OCI-LY3 (cell line): ENCODE measurements at regions not wholly inside any gene's neighbourhood (a gene's known extent, or its start where the extent isn't known, plus 50 kb on each side); places are given as distances from the start of the nearest gene placed in this dataset.
A peak's percentile ranks its signal among the peaks of the same experiment; 100 is the strongest.
"Not testable (repeated sequence)": the region's sequence is repeated elsewhere in the genome, so short reads cannot be mapped to it uniquely, and the experiment has no call there.

ENCODE experiments used
- H2AFZ ChIP-seq: fragments of 200-600, 300-600 bp; shearing (Covaris generic); 2 replicates; pipeline ENCODE4 v1.6.0; 2014; ENCODE audit warnings: antibody characterized with exemption, low read depth, low read length
- H3K27ac ChIP-seq: fragments of 200-600, 300-600 bp; sonication (generic); 2 replicates; pipeline ENCODE4 v1.5.1; 2014; ENCODE audit warnings: mild to moderate bottlenecking, low read length, moderate library complexity, mixed read lengths
- H3K27me3 ChIP-seq: fragments of 200-600, 300-600 bp; sonication (generic); 2 replicates; pipeline ENCODE4 v1.6.1; 2014; ENCODE audit warnings: low read depth, low read length, mixed read lengths
- H3K36me3 ChIP-seq: fragments of 200-600, 300-600 bp; sonication (generic); replicated peaks from 2 replicates; pipeline ENCODE3; 2014; ENCODE audit warnings: low read depth, low read length, mixed read lengths
- H3K4me1 ChIP-seq: fragments of 300-600, 200-600 bp; sonication (generic); 2 replicates; pipeline ENCODE4 v1.6.1; 2014; ENCODE audit warnings: low read length, mixed read lengths
- H3K4me2 ChIP-seq: fragments of 200-600, 300-600 bp; sonication (generic); 2 replicates; pipeline ENCODE4 v1.6.1; 2014; ENCODE audit warnings: low read length, mixed read lengths
- H3K4me3 ChIP-seq: fragments of 300-600, 200-600 bp; sonication (generic); 2 replicates; pipeline ENCODE4 v1.5.1; 2014; ENCODE audit warnings: antibody characterized with exemption, mild to moderate bottlenecking, low read length, moderate library complexity
- H3K79me2 ChIP-seq: fragments of 300-600, 200-600 bp; shearing (Covaris generic); 2 replicates; pipeline ENCODE4 v1.6.1; 2014; ENCODE audit warnings: mild to moderate bottlenecking, low read length, mixed read lengths
- H3K9ac ChIP-seq: fragments of 300-600, 200-600 bp; shearing (Covaris generic); 2 replicates; pipeline ENCODE4 v1.6.0; 2014; ENCODE audit warnings: mild to moderate bottlenecking, low read length, moderate library complexity
- H3K9me3 ChIP-seq: fragments of 200-600, 300-600 bp; shearing (Covaris generic); 2 replicates; pipeline ENCODE4 v1.6.1; 2014; ENCODE audit warnings: low read length, mixed read lengths; ENCODE audit not compliant: insufficient read depth
- H4K20me1 ChIP-seq: fragments of 200-600, 300-600 bp; sonication (generic); 2 replicates; pipeline ENCODE4 v1.6.1; 2016; ENCODE audit warnings: low read length, mixed read lengths; ENCODE audit not compliant: insufficient read depth
- EZH2phosphoT487 ChIP-seq: fragments of 200-600 bp; shearing (Covaris generic); IDR thresholded peaks from 2 replicates; pipeline ENCODE4 v1.6.1; 2018; ENCODE audit warnings: antibody characterized with exemption, mixed run types, low read depth
- TF ChIP-seq, protein P1 (sequence below): fragments of 200-600, 300-600 bp; sonication (generic); IDR thresholded peaks from 2 replicates; pipeline ENCODE4 v1.5.1; 2014; ENCODE audit warnings: antibody characterized with exemption, low read length, low read depth

DNA sequence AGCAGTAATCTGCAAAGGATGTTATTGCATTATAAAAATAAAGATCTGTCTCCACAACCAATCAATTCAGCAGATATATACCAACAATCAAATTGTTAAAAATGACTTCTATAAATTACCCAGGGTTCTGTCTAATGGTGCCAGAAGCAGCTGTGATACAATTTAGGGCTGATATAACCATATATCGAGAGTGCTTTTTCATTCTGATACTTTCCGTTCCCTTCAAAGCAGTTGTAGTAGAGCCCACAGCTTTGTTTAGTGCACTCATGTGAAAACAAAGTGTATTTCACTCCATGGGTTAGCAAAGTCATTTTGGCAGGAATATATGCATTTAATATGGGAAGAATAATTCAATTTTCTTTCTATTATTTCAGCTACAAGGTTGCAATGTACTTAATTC is 83.1 kb upstream of the CHCHD3 start:
- H3K27ac ChIP-seq: no peak overlapping the region

DNA sequence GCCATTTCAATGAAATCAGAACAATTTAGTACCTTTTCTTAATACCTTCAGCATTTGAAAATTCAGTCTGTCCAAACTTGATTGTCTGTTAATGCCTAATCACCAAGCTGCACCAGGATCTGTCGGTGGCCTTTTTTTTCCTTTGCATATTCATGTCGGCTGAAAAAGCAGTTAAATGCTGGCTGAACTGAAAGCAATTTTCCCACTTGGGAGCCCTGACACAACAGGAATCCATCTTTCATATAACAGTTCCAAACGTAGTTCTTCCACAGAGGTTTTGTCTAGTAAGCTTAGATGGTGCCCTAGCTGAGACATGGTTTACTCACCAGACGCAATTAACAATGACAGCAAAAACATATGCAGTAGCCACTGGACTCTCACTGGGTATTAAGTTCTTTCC is 83.6 kb upstream of the CHCHD3 start:
- H3K36me3 ChIP-seq: no peaks in the 10 kb centered on the region
- H3K4me3 ChIP-seq: peak overlapping the region; percentile 11
- no peaks in the 10 kb centered on the region for H3K9me3 ChIP-seq
- no peak overlapping the region for H3K9ac ChIP-seq
- H4K20me1 ChIP-seq: peaks cover 36% of the 10 kb centered on the region
- no peaks in the 10 kb centered on the region for H3K79me2 ChIP-seq
- H3K4me2 ChIP-seq: peak overlapping the region; percentile 68
- H3K4me1 ChIP-seq: peaks cover 20% of the 10 kb centered on the region
- TF ChIP-seq, protein P1, sequence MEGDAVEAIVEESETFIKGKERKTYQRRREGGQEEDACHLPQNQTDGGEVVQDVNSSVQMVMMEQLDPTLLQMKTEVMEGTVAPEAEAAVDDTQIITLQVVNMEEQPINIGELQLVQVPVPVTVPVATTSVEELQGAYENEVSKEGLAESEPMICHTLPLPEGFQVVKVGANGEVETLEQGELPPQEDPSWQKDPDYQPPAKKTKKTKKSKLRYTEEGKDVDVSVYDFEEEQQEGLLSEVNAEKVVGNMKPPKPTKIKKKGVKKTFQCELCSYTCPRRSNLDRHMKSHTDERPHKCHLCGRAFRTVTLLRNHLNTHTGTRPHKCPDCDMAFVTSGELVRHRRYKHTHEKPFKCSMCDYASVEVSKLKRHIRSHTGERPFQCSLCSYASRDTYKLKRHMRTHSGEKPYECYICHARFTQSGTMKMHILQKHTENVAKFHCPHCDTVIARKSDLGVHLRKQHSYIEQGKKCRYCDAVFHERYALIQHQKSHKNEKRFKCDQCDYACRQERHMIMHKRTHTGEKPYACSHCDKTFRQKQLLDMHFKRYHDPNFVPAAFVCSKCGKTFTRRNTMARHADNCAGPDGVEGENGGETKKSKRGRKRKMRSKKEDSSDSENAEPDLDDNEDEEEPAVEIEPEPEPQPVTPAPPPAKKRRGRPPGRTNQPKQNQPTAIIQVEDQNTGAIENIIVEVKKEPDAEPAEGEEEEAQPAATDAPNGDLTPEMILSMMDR: no peak
- TF ChIP-seq EZH2phosphoT487: no peak
- H2AFZ ChIP-seq: no peak overlapping the region
- peaks cover 67% of the 10 kb centered on the region for H3K27me3 ChIP-seq
- no peak overlapping the region for H3K27ac ChIP-seq

More for the DNA sequence above, 83.1 kb upstream of the CHCHD3 start:
- Histone ChIP-seq H3K4me2 (peak overlapping the region; percentile 68), H3K79me2 (no peaks in the 10 kb centered on the region), H3K9ac (no peak overlapping the region), H4K20me1 (peaks cover 39% of the 10 kb centered on the region), H3K27me3 (peaks cover 68% of the 10 kb centered on the region), H3K9me3 (no peaks in the 10 kb centered on the region), H3K4me3 (peak overlapping the region; percentile 18; the same call in 1 of the 2 replicates), H3K4me1 (peaks cover 20% of the 10 kb centered on the region), H3K36me3 (no peaks in the 10 kb centered on the region), H2AFZ (no peak overlapping the region)
- TF ChIP-seq, protein P1: no peak
- peak; percentile 79 for TF ChIP-seq EZH2phosphoT487

DNA sequence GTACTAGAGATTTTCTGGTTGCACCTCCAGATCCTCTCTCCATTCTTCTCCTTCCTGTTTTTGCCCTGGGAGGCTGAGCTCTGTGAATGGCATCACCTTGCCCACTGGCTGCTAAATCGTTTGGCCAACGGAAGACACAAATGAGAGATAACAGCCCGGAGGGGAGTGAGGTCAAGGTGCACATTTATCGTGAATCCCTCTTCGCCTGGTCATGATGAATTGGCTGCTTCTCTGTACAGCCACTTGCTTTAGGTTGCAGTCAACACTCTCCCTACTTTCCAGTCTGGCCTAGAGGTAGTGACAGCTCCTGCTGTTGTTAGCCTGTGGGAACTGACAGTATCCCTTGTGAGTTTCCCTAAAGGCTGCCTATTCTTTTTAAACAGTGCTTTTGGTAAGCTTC is 85.4 kb upstream of the CHCHD3 start:
- H3K4me3 ChIP-seq: no peak overlapping the region
- no peaks in the 10 kb centered on the region for H3K79me2 ChIP-seq
- H3K9ac ChIP-seq: no peak overlapping the region

DNA sequence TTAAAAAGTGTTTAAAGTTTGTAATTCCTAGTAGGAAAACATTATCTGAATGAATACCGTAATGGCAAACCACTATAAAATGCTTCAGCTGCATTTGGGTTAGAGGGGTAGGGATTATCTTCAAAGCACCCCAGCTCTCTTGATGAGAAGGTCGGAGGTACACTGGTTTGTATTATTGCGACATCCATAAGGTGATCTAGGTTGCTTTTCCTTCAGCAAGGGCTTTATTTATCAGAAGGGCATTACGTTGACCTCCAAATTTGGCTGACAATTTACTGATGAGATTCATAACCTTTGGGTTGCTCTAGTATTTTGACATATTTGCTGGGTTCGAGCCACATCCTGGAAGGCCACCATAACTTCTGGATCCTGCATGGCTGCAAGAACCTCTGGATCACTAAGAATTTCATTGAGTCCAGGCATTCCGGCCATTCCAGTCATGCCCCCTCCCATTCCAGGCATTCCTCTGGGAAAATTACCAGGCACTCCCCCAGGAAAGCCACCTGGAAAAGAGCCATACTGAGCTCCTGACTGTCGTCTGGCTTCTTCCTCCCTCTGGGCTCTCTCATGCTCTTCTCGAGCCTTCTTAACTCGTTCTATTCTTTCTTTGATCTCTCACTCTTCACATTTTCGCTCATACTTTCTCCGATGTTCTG is 83.6 kb upstream of the EXOC4 start:
- H3K36me3 ChIP-seq, H3K79me2 ChIP-seq, H3K9me3 ChIP-seq, H3K9ac ChIP-seq, H3K4me3 ChIP-seq, H3K4me2 ChIP-seq, H3K27ac ChIP-seq, H2AFZ ChIP-seq: not testable (repeated sequence)
- H4K20me1 ChIP-seq: peaks cover 26% of the 10 kb centered on the region
- peaks cover 18% of the 10 kb centered on the region for H3K4me1 ChIP-seq
- peaks cover 72% of the 10 kb centered on the region for H3K27me3 ChIP-seq

More for the DNA sequence above, 85.4 kb upstream of the CHCHD3 start:
- no peaks in the 10 kb centered on the region for H3K9me3 ChIP-seq
- H4K20me1 ChIP-seq: peaks cover 34% of the 10 kb centered on the region
- H3K4me1 ChIP-seq: peaks cover 20% of the 10 kb centered on the region
- TF ChIP-seq EZH2phosphoT487: no peak
- TF ChIP-seq, protein P1: no peak
- H3K4me2 ChIP-seq: no peak overlapping the region
- no peak overlapping the region for H3K27ac ChIP-seq
- H3K27me3 ChIP-seq: peaks cover 72% of the 10 kb centered on the region
- no peak overlapping the region for H2AFZ ChIP-seq
- no peaks in the 10 kb centered on the region for H3K36me3 ChIP-seq

DNA sequence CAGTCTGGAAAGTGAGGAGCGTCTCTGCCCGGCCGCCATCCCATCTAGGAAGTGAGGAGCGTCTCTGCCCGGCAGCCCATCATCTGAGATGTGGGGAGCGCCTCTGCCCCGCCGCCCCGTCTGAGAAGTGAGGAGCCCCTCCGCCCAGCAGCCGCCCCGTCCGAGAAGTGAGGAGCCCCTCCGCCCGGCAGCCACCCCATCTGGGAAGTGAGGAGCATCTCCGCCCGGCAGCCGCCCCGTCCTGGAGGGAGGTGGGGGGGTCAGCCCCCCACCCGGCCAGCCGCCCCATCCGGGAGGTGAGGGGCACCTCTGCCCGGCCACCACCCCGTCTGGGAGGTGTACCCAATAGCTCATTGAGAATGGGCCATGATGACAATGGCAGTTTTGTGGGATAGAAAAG is 75.4 kb upstream of the EXOC4 start:
- H3K4me2 ChIP-seq, H3K36me3 ChIP-seq: not testable (repeated sequence)
- H3K27me3 ChIP-seq: peaks cover 52% of the 10 kb centered on the region

More for the DNA sequence above, 75.4 kb upstream of the EXOC4 start:
- not testable (repeated sequence) for H3K9me3 ChIP-seq, H3K4me3 ChIP-seq, H2AFZ ChIP-seq, H4K20me1 ChIP-seq, H3K9ac ChIP-seq, H3K4me1 ChIP-seq, H3K79me2 ChIP-seq, H3K27ac ChIP-seq
